Chondrocyte (in vitro differentiated cells): ENCODE measurements at regions not wholly inside any gene's neighbourhood (a gene's known extent, or its start where the extent isn't known, plus 50 kb on each side); places are given as distances from the start of the nearest gene placed in this dataset.

Experiments
- DNase-seq: peaks from one replicate; pipeline ENCODE4 v3.0.0; 2021; ENCODE audit warnings: mixed read lengths, low spot score
- H3K27ac Mint-ChIP-seq: one replicate; pipeline ENCODE4 v1.8.0; 2021; ENCODE audit warnings: mild to moderate bottlenecking, moderate library complexity, mixed read lengths; ENCODE audit not compliant: unreplicated experiment
- H3K27me3 Mint-ChIP-seq: 2 replicates; pipeline ENCODE4 v1.8.0; 2021; ENCODE audit warnings: low read depth, mixed read lengths
- H3K36me3 Mint-ChIP-seq: 2 replicates; pipeline ENCODE4 v1.8.0; 2021; ENCODE audit warnings: low read depth, mixed read lengths
- H3K4me1 Mint-ChIP-seq: 2 replicates; pipeline ENCODE4 v1.8.0; 2021; ENCODE audit warnings: low read depth, mild to moderate bottlenecking, mixed read lengths
- H3K4me3 Mint-ChIP-seq: one replicate; pipeline ENCODE4 v1.8.0; 2021; ENCODE audit warnings: mild to moderate bottlenecking, moderate library complexity, mixed read lengths; ENCODE audit not compliant: unreplicated experiment
- H3K9me3 Mint-ChIP-seq: 2 replicates; pipeline ENCODE4 v1.8.0; 2021; ENCODE audit warnings: low read depth, mixed read lengths
- TF ChIP-seq, protein P1 (sequence below): fragments of 200-600 bp; sonication (generic); IDR thresholded peaks from 2 replicates; pipeline ENCODE4 v1.5.0; 2021; ENCODE audit warnings: antibody characterized with exemption, mild to moderate bottlenecking, moderate library complexity

DNA sequence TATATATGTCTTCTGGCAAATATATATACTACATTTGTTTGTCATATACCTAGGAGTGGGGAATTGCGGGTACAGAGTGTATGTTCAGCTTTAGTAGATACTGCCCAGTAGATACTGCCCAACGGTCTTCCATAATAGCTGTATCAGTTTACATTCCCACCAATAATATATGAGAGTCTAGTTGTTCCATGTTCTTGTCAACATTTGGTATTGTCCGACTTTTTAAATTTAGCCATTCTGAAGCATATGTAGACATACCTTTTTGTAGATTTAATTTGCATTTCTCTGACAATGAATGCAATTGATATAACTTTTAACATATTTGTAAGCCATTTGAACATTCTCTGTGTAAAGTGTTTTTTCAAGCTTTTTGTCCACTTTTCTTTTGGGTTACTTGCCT lies 99.0 kb upstream of the HIVEP3 start:
- no peak overlapping the region for H3K27ac Mint-ChIP-seq
- peaks cover 2% of the 10 kb centered on the region for H3K36me3 Mint-ChIP-seq
- no peak for DNase-seq
- peaks cover 29% of the 10 kb centered on the region for H3K27me3 Mint-ChIP-seq
- H3K9me3 Mint-ChIP-seq: peaks cover 10% of the 10 kb centered on the region
- peaks cover 3% of the 10 kb centered on the region for H3K4me1 Mint-ChIP-seq
- H3K4me3 Mint-ChIP-seq: no peak overlapping the region
- TF ChIP-seq, protein P1, sequence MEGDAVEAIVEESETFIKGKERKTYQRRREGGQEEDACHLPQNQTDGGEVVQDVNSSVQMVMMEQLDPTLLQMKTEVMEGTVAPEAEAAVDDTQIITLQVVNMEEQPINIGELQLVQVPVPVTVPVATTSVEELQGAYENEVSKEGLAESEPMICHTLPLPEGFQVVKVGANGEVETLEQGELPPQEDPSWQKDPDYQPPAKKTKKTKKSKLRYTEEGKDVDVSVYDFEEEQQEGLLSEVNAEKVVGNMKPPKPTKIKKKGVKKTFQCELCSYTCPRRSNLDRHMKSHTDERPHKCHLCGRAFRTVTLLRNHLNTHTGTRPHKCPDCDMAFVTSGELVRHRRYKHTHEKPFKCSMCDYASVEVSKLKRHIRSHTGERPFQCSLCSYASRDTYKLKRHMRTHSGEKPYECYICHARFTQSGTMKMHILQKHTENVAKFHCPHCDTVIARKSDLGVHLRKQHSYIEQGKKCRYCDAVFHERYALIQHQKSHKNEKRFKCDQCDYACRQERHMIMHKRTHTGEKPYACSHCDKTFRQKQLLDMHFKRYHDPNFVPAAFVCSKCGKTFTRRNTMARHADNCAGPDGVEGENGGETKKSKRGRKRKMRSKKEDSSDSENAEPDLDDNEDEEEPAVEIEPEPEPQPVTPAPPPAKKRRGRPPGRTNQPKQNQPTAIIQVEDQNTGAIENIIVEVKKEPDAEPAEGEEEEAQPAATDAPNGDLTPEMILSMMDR: no peak

DNA sequence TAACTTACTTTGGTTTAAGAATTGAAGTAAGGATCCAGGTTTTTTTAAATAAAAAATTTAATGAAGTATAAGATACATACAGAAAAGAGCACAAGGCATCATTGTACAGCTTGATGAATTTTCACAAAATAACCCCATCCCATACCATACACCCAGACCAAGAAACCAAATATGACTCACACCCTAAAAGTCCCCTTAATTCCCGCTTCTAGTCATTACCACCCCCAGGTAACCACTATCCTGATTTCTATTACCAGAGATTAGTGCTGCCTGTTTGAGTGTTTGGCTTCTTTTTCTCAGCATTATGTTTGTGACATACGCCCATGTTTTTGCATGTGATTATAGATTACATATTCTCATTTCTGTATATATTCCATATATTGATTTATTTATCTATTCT lies 98.5 kb upstream of the HIVEP3 start:
- no peak for DNase-seq
- H3K27me3 Mint-ChIP-seq: peaks cover 27% of the 10 kb centered on the region
- H3K9me3 Mint-ChIP-seq: peaks cover 10% of the 10 kb centered on the region
- TF ChIP-seq, protein P1: no peak
- no peak overlapping the region for H3K27ac Mint-ChIP-seq
- H3K4me3 Mint-ChIP-seq: no peak overlapping the region
- H3K4me1 Mint-ChIP-seq: peaks cover 3% of the 10 kb centered on the region
- H3K36me3 Mint-ChIP-seq: peaks cover 2% of the 10 kb centered on the region

DNA sequence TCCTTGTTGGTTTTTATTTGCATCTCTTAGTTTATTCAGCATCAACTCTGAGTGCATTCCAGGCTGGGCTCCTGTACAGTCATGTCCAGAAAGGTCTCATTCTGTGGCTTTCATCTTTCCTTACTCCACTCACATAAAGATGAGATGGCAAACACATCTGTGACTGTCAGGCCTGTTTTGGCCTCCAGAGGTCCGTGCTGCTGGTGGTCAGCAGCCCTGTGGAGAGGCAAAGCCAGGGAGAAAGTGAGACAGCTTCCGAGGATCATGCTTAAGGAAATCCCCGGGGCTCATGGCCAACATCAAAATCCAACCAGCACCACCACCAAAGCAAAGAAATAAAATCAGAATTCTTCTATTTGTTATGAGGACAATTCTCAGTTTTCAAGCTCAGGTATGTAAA lies 96.1 kb upstream of the HIVEP3 start:
- no peak overlapping the region for H3K27ac Mint-ChIP-seq
- H3K9me3 Mint-ChIP-seq: peaks cover 10% of the 10 kb centered on the region
- no peak for DNase-seq
- H3K4me3 Mint-ChIP-seq: no peak overlapping the region
- TF ChIP-seq, protein P1: no peak
- H3K27me3 Mint-ChIP-seq: peaks cover 27% of the 10 kb centered on the region
- no peaks in the 10 kb centered on the region for H3K4me1 Mint-ChIP-seq
- peaks cover 2% of the 10 kb centered on the region for H3K36me3 Mint-ChIP-seq

DNA sequence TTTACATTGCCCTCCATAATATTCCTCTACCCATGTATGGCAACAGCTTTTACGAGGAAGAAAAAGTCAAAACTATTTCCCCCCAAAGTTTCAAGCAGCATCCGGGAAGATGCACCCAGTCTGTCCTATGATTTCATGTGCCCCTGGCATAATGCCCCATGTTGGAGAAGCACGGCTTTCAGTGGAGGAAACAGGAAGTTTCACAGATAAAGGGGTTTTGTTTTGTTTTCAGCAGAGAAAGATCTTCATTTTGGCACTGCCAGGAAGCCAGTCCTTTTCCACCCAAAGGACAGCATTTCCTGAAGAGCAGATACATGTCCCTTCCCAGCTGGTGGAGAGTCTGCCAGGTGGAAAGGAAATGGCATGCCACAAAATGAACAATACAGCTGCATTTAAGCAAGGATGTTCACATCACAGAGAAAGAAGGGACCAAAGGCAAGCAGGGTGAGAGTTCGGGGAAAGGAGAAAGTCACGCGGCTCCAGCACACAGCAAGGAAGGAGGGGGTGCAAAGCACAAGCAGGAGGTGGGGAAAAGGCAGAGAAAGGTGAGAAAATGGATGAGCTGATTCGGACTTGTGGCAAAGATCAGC lies 95.3 kb upstream of the HIVEP3 start:
- peaks cover 27% of the 10 kb centered on the region for H3K27me3 Mint-ChIP-seq
- H3K9me3 Mint-ChIP-seq: peaks cover 10% of the 10 kb centered on the region
- TF ChIP-seq, protein P1: no peak
- no peak overlapping the region for H3K27ac Mint-ChIP-seq
- DNase-seq: no peak
- H3K36me3 Mint-ChIP-seq: peaks cover 2% of the 10 kb centered on the region
- H3K4me1 Mint-ChIP-seq: no peaks in the 10 kb centered on the region
- H3K4me3 Mint-ChIP-seq: no peak overlapping the region

DNA sequence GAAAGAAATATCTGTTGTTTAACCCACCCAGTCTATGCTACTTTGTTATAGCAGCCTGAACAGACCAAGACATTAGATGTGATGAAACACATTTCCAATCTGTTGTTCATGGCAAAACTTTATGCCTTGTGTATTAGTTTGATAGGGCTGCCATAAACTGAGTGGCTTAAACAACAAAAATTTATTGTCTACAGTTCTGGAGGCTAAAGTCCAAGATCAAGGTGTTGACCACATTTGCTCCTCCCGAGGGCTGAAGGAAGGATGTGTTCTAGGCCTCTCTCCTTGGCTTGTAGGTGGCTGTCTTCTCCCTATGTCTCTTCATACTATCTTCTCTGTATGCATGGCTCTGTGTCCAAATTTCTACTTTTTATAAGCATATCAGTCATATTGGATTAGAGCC lies 94.1 kb upstream of the HIVEP3 start:
- Mint-ChIP-seq H3K36me3 (no peaks in the 10 kb centered on the region), H3K27me3 (peaks cover 26% of the 10 kb centered on the region), H3K9me3 (peaks cover 2% of the 10 kb centered on the region), H3K27ac (no peak overlapping the region), H3K4me1 (no peaks in the 10 kb centered on the region), H3K4me3 (no peak overlapping the region)
- no peak for DNase-seq
- TF ChIP-seq, protein P1: no peak
